Forelimb muscle (tissue), 1 donor: ENCODE measurements at regions not wholly inside any gene's neighbourhood (a gene's known extent, or its start where the extent isn't known, plus 50 kb on each side); places are given as distances from the start of the nearest gene placed in this dataset.
A peak's percentile ranks its signal among the peaks of the same experiment; 100 is the strongest.

Experiments used
- DNase-seq: peaks from one replicate; pipeline ENCODE4 v3.0.0-alpha.2; 2013; ENCODE audit warnings: low read depth

GRCh38 chr14:35222872-35223466, 69.2 kb upstream of the PSMA6 start:
- no peak for DNase-seq

GRCh38 chr14:35223927-35224326, 68.3 kb upstream of the PSMA6 start:
- no peak for DNase-seq

GRCh38 chr14:35224615-35225014, 67.6 kb upstream of the PSMA6 start:
- DNase-seq, result no peak

GRCh38 chr14:35229084-35229791, 62.9 kb upstream of the PSMA6 start:
- no peak for DNase-seq

- DNase-seq, result no peak
Observed at GRCh38 chr14:35229792-35230089, 62.4 kb upstream of the PSMA6 start.

GRCh38 chr14:35231207-35231760, 60.9 kb upstream of the PSMA6 start:
- DNase-seq, result peak; percentile 28

- DNase-seq, result no peak
Observed at GRCh38 chr14:35234012-35234805, 58.0 kb upstream of the PSMA6 start.

- DNase-seq, result no peak
Observed at GRCh38 chr14:35235840-35236239, 56.3 kb upstream of the PSMA6 start.

GRCh38 chr14:35236806-35237205, 55.4 kb upstream of the PSMA6 start:
- no peak for DNase-seq

- no peak for DNase-seq
Observed at GRCh38 chr14:35240231-35240630, 52.0 kb upstream of the PSMA6 start.
